ENCODE measurements at regions not wholly inside any gene's neighbourhood (a gene's known extent, or its start where the extent isn't known, plus 50 kb on each side); places are given as distances from the start of the nearest gene placed in this dataset.

DNA sequence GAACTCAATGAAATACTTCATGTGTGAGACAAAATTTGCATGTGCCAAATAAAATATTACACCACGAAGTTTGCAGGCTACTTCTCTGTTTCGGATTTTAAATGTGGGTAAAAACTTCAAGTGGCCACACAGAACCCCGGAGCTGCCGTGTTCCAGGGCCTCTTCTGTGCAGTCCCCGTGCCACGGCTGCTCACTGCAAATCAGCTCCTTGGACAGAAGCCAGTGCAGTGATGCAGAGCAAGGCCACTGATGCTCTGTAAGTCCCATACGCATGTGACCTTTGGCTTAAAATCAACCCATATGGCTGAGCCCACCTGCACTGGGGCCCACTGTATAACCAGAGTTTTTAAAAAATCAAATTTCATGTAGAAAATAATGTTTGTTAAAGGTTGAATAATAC lies 1309.4 kb downstream of the TBC1D22A start:
- no peak overlapping the region for H2BK5ac ChIP-seq (ENCODE audit: low read depth, low read length, poor library complexity, severe bottlenecking)
- no peaks in the 10 kb centered on the region for H3K79me1 ChIP-seq (ENCODE audit: low read depth in 1 of 2, low read length in 2 of 2)
- H3K4me3 ChIP-seq (ENCODE audit: insufficient read depth, low read depth, low read length), result no peak overlapping the region
- intact Hi-C loops (cut with micrococcal nuclease), result no loop called here
- no peaks in the 10 kb centered on the region for H3K9me1 ChIP-seq (ENCODE audit: insufficient read depth, low read length)
- H2AK9ac ChIP-seq (replicated peaks; ENCODE audit: low read depth, low read length, poor library complexity), result no peak overlapping the region
- BruUV-seq (replicated peaks), result no TSS peak
- ChIA-PET POLR2A (ENCODE audit: unreplicated experiment) (no interaction called here), CTCF (no interaction called here)
- no peak overlapping the region for H2AFZ ChIP-seq (replicated peaks; ENCODE audit: low read length, poor library complexity)
- H3K56ac ChIP-seq (ENCODE audit: extremely low read depth, insufficient read depth, low read length), result no peak overlapping the region
- H2BK15ac ChIP-seq (ENCODE audit: low read depth, low read length), result no peak overlapping the region
- H3K27me3 ChIP-seq (ENCODE audit: control insufficient read depth, insufficient read depth, low read length), result no peaks in the 10 kb centered on the region
- DNase-seq (no peak), ATAC-seq (ENCODE audit: low read depth) (no peak)
- no peaks in the 10 kb centered on the region for H3K4me1 ChIP-seq (ENCODE audit: control insufficient read depth, insufficient read depth, low read length)
- H2BK20ac ChIP-seq (ENCODE audit: low read depth, low read length), result no peak overlapping the region
- no peak overlapping the region for H3K14ac ChIP-seq (replicated peaks; ENCODE audit: low read depth, low read length)
- H4K91ac ChIP-seq (ENCODE audit: insufficient read depth, low read depth, low read length), result no peak overlapping the region
- H3K4ac ChIP-seq (ENCODE audit: low read depth, low read length), result no peak overlapping the region
- no peak overlapping the region for H4K8ac ChIP-seq (ENCODE audit: low read depth in 2 of 2, low read length in 2 of 2)
- no peaks in the 10 kb centered on the region for H4K20me1 ChIP-seq (ENCODE audit: insufficient read depth, low read length)
- H3K9ac ChIP-seq (ENCODE audit: low read depth, low read length), result no peak overlapping the region
- no peak overlapping the region for H3K4me2 ChIP-seq (ENCODE audit: low read depth, low read length)
- dilution Hi-C loops (cut with HindIII; ENCODE audit: low sequenced_read_pairs, unreplicated experiment), result no loop called here
- no peak overlapping the region for H2BK120ac ChIP-seq (ENCODE audit: low read depth, low read length)
- no peak overlapping the region for H3K27ac ChIP-seq (ENCODE audit: insufficient read depth, low read length)
- no peaks in the 10 kb centered on the region for H3K36me3 ChIP-seq (ENCODE audit: control insufficient read depth, insufficient read depth, low read length)
- no peak overlapping the region for H3K18ac ChIP-seq (ENCODE audit: low read depth, low read length)
- no peak for TF ChIP-seq NFE2L2 (IDR thresholded peaks at IDR 0.05; ENCODE audit: low read depth, low read length)
- TF ChIP-seq, protein P1, sequence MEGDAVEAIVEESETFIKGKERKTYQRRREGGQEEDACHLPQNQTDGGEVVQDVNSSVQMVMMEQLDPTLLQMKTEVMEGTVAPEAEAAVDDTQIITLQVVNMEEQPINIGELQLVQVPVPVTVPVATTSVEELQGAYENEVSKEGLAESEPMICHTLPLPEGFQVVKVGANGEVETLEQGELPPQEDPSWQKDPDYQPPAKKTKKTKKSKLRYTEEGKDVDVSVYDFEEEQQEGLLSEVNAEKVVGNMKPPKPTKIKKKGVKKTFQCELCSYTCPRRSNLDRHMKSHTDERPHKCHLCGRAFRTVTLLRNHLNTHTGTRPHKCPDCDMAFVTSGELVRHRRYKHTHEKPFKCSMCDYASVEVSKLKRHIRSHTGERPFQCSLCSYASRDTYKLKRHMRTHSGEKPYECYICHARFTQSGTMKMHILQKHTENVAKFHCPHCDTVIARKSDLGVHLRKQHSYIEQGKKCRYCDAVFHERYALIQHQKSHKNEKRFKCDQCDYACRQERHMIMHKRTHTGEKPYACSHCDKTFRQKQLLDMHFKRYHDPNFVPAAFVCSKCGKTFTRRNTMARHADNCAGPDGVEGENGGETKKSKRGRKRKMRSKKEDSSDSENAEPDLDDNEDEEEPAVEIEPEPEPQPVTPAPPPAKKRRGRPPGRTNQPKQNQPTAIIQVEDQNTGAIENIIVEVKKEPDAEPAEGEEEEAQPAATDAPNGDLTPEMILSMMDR (conservative IDR thresholded peaks at IDR 0.05; ENCODE audit: low read depth, low read length), result no peak
- TF ChIP-seq ELK1 (IDR thresholded peaks at IDR 0.05; ENCODE audit: borderline replicate concordance, low read depth, low read length), result no peak
- no peak for TF ChIP-seq BHLHE40 (IDR thresholded peaks at IDR 0.05; ENCODE audit: low read depth, low read length)
- no peak for TF ChIP-seq CHD1 (IDR thresholded peaks at IDR 0.05; ENCODE audit: low read depth, low read length)
- TF ChIP-seq RFX5 (IDR thresholded peaks at IDR 0.05; ENCODE audit: low read depth, low read length), result no peak
- TF ChIP-seq MAFK (IDR thresholded peaks at IDR 0.05; ENCODE audit: low read depth, low read length), result no peak
- no peak for TF ChIP-seq SMC3 (IDR thresholded peaks at IDR 0.05; ENCODE audit: low read depth, low read length)
- no peak for TF ChIP-seq MAZ (IDR thresholded peaks at IDR 0.05; ENCODE audit: borderline replicate concordance, low read depth, low read length)
- TF ChIP-seq RAD21 (IDR thresholded peaks at IDR 0.05; ENCODE audit: low read length), result no peak
- TF ChIP-seq RCOR1 (IDR thresholded peaks at IDR 0.05; ENCODE audit: insufficient replicate concordance, low read length), result no peak
- no peak for TF ChIP-seq POLR2A (IDR thresholded peaks at IDR 0.05; ENCODE audit: low read depth, low read length)
- TF ChIP-seq, protein P2, sequence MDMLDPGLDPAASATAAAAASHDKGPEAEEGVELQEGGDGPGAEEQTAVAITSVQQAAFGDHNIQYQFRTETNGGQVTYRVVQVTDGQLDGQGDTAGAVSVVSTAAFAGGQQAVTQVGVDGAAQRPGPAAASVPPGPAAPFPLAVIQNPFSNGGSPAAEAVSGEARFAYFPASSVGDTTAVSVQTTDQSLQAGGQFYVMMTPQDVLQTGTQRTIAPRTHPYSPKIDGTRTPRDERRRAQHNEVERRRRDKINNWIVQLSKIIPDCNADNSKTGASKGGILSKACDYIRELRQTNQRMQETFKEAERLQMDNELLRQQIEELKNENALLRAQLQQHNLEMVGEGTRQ (IDR thresholded peaks at IDR 0.05; ENCODE audit: low read depth, low read length), result no peak
- no peak for TF ChIP-seq CEBPB (IDR thresholded peaks at IDR 0.05; ENCODE audit: low read depth, low read length)
- TF ChIP-seq FOS (IDR thresholded peaks at IDR 0.05; ENCODE audit: low read depth, low read length), result no peak
- TF ChIP-seq MXI1 (IDR thresholded peaks at IDR 0.05; ENCODE audit: borderline replicate concordance, low read depth, low read length), result no peak
- no peak overlapping the region for H2AK5ac ChIP-seq (ENCODE audit: low read depth, low read length)
- in situ Hi-C loops (cut with MboI; ENCODE audit: low sequenced_read_pairs), result no loop called here
- no peak overlapping the region for H4K5ac ChIP-seq (ENCODE audit: low read depth, low read length)
- peaks cover 43% of the 10 kb centered on the region for H3K9me3 ChIP-seq (ENCODE audit: control insufficient read depth, insufficient read depth, low read length)
- no peak overlapping the region for H3K23ac ChIP-seq (ENCODE audit: low read depth, low read length)
- WGBS, 2 experiments (ENCODE audit: extremely low coverage in 2 of 2, insufficient read length in 1 of 2), result 40% methylated on average over 3 of the region's 7 CpGs; no CpG with 5 or more reads in 1 of the 2 experiments

All from IMR-90 (cell line).